NB4 (cell line): ENCODE measurements at regions not wholly inside any gene's neighbourhood (a gene's known extent, or its start where the extent isn't known, plus 50 kb on each side); places are given as distances from the start of the nearest gene placed in this dataset.

Experiments used
- MYC ChIP-seq: IDR thresholded peaks from 2 replicates; pipeline ENCODE4 v1.6.1; 2011; ENCODE audit warnings: low read depth, low read length
- POLR2A ChIP-seq: IDR thresholded peaks from 2 replicates; pipeline ENCODE4 v1.6.1; 2011; ENCODE audit warnings: mild to moderate bottlenecking; ENCODE audit not compliant: insufficient read length; ENCODE audit errors: extremely low read depth
- TF ChIP-seq, protein P1 (sequence below): IDR thresholded peaks from one replicate; pipeline ENCODE4 v1.5.1; 2012; ENCODE audit warnings: low read depth, low read length

DNA sequence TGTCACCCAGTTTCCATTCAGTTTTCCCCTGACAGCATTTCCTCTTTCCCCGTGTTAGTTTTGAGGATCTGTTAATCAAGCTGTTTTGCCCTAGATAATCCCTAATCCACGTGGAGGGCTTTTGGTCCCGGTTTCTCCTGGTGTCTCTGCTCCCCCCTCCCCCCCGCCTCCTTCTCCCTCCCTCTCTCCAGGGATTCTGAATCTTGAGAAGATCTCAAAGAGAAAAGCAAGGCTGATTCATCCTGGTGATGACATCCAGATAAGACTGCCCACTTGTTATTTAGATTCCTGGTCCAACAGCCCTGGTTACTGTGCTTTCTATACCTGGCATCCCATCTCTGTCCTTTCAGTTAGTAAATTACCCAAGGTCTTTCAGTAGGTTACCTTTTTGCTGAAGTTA is 59.4 kb downstream of the KCNA4 start:
- TF ChIP-seq, protein P1, sequence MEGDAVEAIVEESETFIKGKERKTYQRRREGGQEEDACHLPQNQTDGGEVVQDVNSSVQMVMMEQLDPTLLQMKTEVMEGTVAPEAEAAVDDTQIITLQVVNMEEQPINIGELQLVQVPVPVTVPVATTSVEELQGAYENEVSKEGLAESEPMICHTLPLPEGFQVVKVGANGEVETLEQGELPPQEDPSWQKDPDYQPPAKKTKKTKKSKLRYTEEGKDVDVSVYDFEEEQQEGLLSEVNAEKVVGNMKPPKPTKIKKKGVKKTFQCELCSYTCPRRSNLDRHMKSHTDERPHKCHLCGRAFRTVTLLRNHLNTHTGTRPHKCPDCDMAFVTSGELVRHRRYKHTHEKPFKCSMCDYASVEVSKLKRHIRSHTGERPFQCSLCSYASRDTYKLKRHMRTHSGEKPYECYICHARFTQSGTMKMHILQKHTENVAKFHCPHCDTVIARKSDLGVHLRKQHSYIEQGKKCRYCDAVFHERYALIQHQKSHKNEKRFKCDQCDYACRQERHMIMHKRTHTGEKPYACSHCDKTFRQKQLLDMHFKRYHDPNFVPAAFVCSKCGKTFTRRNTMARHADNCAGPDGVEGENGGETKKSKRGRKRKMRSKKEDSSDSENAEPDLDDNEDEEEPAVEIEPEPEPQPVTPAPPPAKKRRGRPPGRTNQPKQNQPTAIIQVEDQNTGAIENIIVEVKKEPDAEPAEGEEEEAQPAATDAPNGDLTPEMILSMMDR = no peak
- no peak for TF ChIP-seq POLR2A
- no peak for TF ChIP-seq MYC
